Activated T-helper 17 cell treated with anti-CD3 and anti-CD28 coated beads, Interleukin-2, amount 50 U/mL, for 72 hours (primary cell): ENCODE measurements at regions not wholly inside any gene's neighbourhood (a gene's known extent, or its start where the extent isn't known, plus 50 kb on each side); places are given as distances from the start of the nearest gene placed in this dataset.

Experiments used
- ATAC-seq: fragments of 150-1000 bp; cut with Tn5 transposase; replicated peaks from 2 replicates; pipeline ENCODE4 v1.10.0; 2021; ENCODE audit warnings: mild to moderate bottlenecking, moderate library complexity
- H3K27ac Mint-ChIP-seq: one replicate; pipeline ENCODE4 v1.8.0; 2022; ENCODE audit warnings: mixed read lengths
- H3K27me3 Mint-ChIP-seq: one replicate; pipeline ENCODE4 v1.8.0; 2022; ENCODE audit warnings: mixed read lengths
- H3K36me3 Mint-ChIP-seq: one replicate; pipeline ENCODE4 v1.8.0; 2022; ENCODE audit warnings: low read depth, mild to moderate bottlenecking, mixed read lengths
- H3K4me1 Mint-ChIP-seq: one replicate; pipeline ENCODE4 v1.8.0; 2022; ENCODE audit warnings: mixed read lengths
- H3K4me3 Mint-ChIP-seq: one replicate; pipeline ENCODE4 v1.8.0; 2022; ENCODE audit warnings: mild to moderate bottlenecking, mixed read lengths
- H3K9me3 Mint-ChIP-seq: one replicate; pipeline ENCODE4 v1.8.0; 2022; ENCODE audit warnings: mixed read lengths

DNA sequence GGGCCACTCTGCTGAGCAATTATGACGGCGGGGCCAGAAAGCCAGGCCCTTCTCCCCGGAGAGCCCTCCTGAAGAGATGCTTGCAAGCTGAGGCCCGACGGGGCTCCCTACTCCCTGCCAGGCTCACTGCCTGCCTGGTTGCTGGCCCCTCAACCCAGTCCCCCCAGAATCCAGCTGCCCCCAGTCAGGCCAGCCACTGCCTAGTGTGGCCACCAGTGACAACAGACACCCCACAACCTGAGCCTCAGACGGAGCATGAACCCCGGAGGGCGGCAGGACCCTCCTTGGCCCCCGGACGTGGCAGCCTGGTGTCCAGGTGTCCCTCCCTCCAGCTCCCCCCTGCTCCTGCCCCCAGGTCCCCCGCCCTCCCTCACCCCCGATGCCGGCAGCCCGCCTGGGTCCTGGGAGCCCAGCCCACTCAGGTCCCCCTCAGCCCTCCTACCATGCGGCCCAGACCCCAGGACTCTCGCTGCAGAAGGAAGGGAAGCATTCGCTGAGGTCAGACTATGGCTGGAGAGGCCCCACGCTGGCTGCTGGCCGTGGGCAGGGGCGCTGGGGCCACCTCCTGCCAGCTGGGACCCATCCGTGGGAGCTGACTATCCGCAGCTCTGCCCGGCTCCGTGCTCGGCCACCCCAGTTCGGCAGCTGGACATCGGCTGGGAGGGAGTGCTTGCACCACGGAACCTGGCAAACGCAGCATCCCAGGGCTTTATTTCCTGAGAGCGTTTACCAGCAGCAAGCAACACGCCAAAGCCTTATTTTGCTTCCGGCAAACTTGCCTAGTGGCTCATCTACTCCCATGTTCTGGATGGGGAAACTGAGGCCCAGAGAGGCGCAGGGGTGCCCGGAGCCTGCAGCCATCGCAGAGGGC lies 89.8 kb downstream of the UNCX start:
- Mint-ChIP-seq H3K9me3 (no peaks in the 10 kb centered on the region), H3K27me3 (peaks cover 8% of the 10 kb centered on the region), H3K4me1 (no peaks in the 10 kb centered on the region), H3K4me3 (no peak overlapping the region), H3K27ac (no peak overlapping the region), H3K36me3 (no peaks in the 10 kb centered on the region)
- ATAC-seq, result no peak

DNA sequence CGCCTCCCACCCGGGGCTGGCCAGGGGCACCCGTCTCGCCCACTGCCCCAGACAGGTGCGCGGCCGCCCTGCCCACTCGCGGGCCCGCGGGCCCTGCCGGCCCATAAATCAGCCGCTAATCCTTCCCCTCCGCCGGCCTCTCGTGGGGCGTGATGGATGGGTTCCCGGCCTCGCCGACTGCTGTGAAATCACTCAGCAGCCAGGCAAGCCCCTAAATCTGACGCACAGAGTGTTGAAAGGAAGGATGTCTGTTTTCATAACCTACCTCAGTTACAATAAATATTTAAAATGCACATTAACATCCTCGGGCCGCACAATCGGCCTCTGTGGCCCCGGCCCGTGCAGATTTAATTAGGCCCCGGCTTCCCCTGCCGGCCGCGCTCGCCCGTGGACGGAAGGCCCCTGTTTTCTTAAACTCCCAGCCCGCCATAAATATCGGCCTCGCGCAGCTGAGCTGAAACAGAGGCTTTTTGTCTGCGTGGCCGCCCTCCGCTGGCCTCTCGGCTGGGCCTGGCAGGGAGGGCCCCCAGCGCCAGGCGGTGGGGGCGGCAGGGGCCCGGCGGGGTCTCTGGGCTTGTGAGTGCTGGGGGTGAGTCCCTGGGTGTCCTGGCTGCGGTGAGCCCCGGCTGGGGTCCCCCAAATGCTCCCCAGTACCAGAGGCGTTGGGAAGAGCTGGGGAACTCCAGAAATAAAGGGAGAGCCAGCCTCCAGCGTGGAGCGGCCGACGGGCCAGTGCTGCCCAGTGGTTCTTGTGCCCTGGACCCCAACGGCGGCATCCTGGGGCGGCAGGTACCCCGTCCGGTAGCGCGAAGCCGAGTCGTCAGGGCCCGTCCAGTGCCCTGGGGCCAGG lies 90.7 kb downstream of the UNCX start:
- no peaks in the 10 kb centered on the region for H3K4me1 Mint-ChIP-seq

DNA sequence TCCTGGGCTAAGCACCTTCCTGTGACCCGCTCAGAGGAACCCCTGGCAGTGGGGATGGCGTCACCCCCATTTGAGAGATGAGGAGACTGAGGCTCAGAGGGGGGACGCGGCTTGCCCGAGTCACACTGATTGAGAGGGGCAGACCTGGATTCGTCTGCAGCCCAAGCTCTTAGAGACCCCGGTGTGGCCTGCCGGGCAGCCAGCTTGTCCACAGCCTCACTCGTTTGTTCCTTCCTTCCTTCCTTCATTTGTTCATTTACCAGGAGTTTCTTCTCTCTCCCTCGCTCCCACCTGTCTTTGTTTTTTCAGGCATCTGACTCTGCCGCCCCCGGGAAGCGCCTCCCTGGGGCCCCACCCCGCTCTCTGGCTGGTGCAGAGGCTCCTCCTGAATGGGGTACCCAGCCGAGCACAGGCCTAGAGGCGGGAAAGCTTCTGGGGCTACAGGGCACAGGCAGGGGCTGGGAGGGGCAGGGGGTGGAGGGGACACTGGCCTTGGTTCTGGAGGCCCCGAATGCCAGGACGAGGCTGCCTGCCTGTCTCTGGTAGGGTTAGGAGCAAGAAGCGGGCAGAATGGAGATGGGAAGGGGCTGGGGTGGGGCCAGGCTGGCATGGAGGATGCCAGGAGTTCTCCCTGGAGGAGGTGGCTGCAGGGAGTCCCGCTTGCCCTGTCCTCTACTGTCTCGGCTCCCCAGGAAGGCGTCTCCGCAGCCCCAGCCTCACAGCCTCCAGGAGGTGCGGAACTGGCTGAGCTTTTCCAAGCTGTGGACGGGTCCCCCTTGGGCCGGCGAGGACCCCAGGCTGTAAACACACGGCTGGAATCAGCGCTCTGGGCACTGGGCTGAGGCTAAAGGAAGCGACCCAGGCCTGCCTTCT lies 91.6 kb downstream of the UNCX start:
- Mint-ChIP-seq H3K27ac (no peak overlapping the region), H3K9me3 (no peaks in the 10 kb centered on the region), H3K4me1 (no peaks in the 10 kb centered on the region), H3K36me3 (no peaks in the 10 kb centered on the region), H3K4me3 (no peak overlapping the region), H3K27me3 (peaks cover 8% of the 10 kb centered on the region)
- ATAC-seq, result no peak

More for the DNA sequence above, 90.7 kb downstream of the UNCX start:
- no peak for ATAC-seq
- H3K27ac Mint-ChIP-seq, result no peak overlapping the region
- no peaks in the 10 kb centered on the region for H3K9me3 Mint-ChIP-seq
- no peak overlapping the region for H3K4me3 Mint-ChIP-seq
- H3K27me3 Mint-ChIP-seq, result peaks cover 8% of the 10 kb centered on the region
- H3K36me3 Mint-ChIP-seq, result no peaks in the 10 kb centered on the region

DNA sequence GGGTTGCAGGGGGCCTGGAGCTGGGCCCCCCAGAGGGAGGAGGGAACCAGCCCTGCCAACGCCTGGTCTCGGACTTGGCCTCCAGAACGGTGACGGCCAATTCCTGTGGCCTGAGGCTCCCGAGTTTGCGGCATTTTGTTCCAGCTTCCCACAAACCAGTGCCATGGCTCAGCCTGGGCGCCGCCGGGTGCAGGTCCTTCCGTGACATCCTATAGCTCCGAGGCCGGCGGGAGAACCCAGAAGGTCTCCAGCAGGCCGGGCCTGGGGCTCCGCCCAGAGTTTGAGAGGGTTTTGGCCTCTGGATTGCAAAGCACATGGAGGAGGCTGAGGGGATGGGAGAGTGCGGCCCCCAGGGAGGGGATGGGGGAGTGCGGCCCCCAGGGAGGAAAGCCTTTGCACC lies 92.6 kb downstream of the UNCX start:
- Mint-ChIP-seq H3K27ac (no peak overlapping the region), H3K4me1 (no peaks in the 10 kb centered on the region), H3K27me3 (peaks cover 8% of the 10 kb centered on the region), H3K4me3 (no peak overlapping the region), H3K9me3 (no peaks in the 10 kb centered on the region), H3K36me3 (no peaks in the 10 kb centered on the region)
- ATAC-seq, result no peak

DNA sequence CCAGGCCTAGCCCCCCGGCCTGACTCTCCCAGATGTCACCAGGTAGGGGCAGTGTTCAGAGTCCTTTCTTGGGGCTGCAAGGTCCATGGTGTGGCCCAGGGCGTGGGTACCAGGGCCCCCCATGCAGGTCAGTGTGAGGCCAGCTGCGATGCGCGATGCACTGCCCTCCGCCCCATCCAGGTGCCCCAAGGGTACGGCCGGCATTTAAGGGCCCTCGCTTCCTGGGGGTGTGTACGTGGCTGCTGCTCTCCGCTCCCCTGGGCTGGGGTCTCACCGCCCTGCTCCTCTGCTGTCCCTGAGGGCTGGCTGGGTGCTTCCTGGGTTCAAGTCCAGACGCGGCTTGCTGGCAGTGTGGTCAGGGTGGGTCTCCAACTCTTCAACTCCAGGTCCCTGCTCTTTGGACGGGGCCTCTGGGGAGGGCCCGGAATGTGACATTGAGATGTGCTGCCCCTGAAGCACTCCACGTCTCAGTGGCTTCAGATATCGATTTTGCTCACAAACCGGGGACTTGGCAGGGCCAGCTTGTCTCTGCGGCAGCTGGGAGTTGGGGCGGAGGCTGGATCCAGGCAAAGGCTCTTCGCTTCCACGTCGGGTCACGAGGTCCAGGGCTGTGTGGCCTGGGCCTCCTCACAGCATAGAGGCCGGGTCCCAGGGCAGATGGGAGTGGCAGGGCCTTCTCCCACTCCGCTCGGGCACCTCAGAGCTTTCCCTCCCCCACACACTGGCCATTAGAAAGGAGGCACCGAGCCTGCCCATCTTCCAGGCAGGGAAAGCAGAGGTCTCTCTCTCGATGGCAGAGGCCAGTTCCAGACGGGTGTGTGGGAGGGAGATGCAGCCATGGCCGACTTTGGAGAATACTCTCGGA lies 93.2 kb downstream of the UNCX start:
- Mint-ChIP-seq H3K27ac (no peak overlapping the region), H3K4me1 (no peaks in the 10 kb centered on the region), H3K9me3 (no peaks in the 10 kb centered on the region), H3K36me3 (no peaks in the 10 kb centered on the region), H3K4me3 (no peak overlapping the region), H3K27me3 (peaks cover 8% of the 10 kb centered on the region)
- ATAC-seq, result no peak

DNA sequence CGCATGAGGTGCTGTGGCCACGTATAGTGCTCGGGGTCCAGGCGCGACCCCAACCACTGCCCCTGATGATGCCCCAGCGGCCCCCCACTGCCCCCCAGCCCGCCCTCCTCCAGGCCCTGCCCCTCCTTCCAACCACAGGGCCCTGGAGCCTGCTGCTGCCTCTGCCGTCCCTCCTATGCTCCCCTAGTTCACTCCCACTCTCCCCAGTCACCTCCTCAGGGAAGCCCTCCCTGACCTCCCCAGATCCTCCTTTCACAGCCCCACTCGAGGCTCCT lies 93.8 kb downstream of the UNCX start:
- no peak for ATAC-seq
- H3K36me3 Mint-ChIP-seq, result no peaks in the 10 kb centered on the region
- no peaks in the 10 kb centered on the region for H3K4me1 Mint-ChIP-seq
- peaks cover 8% of the 10 kb centered on the region for H3K27me3 Mint-ChIP-seq
- no peaks in the 10 kb centered on the region for H3K9me3 Mint-ChIP-seq
- H3K27ac Mint-ChIP-seq, result no peak overlapping the region
- no peak overlapping the region for H3K4me3 Mint-ChIP-seq

DNA sequence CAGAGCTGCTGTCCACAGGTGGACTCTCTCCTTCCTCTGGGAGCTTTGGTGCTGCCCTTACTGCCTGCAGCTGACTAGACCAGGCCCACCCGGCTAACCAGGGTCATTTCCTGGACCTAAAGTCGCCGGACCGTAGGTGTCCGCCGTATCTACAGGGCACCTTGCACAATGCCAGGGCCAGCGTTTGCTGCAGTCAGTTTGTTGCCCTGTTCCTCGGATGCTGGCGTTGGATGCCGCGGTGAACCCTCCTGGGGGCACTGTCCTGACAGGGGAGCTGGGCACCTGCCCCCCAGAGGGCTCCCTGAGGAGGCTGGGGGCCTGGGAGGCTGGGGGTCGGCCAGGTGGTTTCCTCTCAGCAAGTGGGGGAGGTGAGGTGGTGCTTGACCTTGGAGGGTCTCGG lies 96.6 kb downstream of the UNCX start:
- Mint-ChIP-seq H3K36me3 (no peaks in the 10 kb centered on the region), H3K9me3 (no peaks in the 10 kb centered on the region), H3K27ac (no peak overlapping the region), H3K4me1 (no peaks in the 10 kb centered on the region), H3K27me3 (peaks cover 7% of the 10 kb centered on the region), H3K4me3 (no peak overlapping the region)
- no peak for ATAC-seq

DNA sequence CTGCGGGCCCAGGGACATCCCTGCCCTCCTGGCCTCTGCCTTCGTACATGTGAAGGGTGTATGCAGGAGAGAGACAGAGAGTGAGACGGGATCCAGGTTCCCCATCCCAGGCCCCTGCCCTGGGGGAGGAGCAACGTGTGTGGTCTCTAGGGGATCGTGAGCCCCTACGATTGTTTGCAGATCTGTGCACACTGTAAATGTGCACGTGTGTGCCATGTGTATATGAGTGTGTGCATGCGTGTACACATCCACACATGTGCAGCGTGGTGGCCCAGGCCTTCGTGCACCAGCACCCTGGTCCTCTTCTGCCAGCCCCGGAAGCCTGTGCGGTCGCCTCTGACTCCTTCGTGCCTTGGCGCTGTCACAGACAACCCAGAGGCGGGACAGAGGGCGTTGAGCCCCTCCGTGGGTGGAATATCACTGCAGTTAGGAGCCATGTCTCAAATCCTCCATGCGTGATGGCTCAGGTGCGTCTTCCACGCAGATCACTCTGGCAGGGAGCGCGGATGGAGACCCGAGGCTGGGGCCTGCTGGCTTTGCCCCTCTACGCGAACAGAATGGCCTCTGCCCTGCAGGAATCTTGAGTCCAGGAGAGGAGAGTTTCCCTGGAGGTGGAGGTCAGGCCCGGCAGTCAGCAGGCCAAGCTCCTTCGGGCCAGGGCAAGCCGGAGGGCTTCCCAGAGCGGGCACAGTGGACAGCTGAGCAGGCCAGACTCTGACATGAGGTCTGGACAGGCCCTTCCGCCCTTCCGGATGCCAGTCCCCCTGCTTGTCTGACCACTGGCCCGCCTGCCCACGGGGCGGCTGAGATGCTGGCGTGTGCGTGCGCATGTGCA lies 97.5 kb downstream of the UNCX start:
- H3K27ac Mint-ChIP-seq, result no peak overlapping the region
- no peak overlapping the region for H3K4me3 Mint-ChIP-seq
- peaks cover 6% of the 10 kb centered on the region for H3K27me3 Mint-ChIP-seq
- no peak for ATAC-seq
- no peaks in the 10 kb centered on the region for H3K36me3 Mint-ChIP-seq
- H3K9me3 Mint-ChIP-seq, result no peaks in the 10 kb centered on the region
- H3K4me1 Mint-ChIP-seq, result no peaks in the 10 kb centered on the region

DNA sequence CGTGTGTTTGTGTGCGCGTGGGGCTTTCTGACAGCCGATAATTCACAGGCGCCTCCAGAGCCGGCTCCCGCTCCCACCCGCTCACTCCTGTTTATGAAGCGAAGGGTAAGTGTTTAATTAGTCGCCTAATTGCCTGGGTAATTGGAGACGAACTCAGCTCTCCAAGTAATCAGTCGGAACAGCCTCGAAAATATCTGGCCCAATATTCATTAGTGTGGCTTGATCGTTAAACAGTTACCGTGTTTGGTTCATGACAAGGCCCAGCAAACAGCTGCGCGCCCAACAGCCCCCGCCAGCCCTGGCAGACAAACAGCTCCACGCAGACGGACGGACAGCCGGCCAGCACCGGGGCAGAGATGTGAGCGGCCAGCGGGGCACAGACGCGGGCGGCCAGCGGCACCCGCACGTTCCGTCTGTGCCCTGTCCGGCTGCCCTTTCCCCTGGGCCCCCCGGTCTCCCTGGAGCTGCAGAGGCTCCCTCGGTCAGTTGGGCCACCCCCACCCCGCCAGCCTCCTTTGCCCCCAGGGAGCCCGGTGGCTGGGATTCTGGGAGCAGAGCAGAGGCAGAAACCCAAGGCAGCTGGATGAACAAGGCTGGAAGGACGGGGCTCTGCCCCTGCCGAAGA lies 98.2 kb downstream of the UNCX start:
- Mint-ChIP-seq H3K27ac (no peak overlapping the region), H3K27me3 (peaks cover 6% of the 10 kb centered on the region), H3K9me3 (no peaks in the 10 kb centered on the region), H3K4me3 (no peak overlapping the region), H3K36me3 (no peaks in the 10 kb centered on the region), H3K4me1 (no peaks in the 10 kb centered on the region)
- ATAC-seq, result no peak

DNA sequence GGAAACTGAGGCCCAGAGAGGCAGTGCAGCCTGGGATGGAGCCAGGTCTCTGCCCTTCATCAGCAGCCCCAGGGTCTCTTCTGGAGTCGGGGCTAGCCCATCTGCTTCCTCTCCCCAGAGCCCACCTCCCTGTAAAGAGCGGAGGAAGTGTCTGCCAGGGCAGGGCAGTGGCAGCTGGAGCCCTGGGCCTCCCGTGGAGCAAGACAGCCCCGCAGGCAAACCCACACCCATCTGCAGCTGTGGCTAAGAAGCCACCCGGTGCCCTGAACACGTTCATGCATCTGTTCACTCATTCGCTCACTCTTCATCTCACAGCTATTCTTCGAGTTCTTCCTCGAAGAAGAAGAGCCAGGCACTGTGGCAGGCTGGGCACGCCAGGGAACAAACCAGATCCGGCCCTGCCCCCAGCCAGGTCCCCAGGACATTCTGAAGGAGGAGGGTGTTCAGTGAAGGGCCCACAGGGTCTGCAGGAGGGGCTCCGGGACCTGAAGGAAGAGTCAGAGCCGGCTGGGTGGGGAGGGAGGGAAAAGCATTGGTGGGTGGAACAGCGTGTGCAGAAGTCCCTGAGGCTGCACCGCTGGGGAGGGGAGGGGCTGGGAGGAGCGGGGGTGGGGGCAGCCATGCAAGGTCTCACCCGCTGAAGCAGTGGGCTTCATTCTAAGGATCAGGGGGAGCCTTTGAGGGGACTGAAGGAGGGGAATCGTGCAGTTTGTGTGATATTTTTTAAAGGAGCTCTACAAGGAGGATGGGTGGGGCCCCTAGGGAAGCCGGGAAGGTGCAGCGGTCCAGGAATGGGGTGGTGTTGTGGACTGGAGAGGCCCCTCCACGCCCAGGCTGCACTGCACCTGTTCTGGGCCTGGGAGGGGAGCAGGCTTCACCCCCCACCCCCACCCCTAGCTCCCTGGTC lies 99.1 kb downstream of the UNCX start:
- no peaks in the 10 kb centered on the region for H3K36me3 Mint-ChIP-seq
- H3K4me1 Mint-ChIP-seq, result no peaks in the 10 kb centered on the region
- H3K27ac Mint-ChIP-seq, result no peak overlapping the region
- H3K9me3 Mint-ChIP-seq, result no peaks in the 10 kb centered on the region
- no peak for ATAC-seq
- H3K4me3 Mint-ChIP-seq, result no peak overlapping the region
- peaks cover 6% of the 10 kb centered on the region for H3K27me3 Mint-ChIP-seq

DNA sequence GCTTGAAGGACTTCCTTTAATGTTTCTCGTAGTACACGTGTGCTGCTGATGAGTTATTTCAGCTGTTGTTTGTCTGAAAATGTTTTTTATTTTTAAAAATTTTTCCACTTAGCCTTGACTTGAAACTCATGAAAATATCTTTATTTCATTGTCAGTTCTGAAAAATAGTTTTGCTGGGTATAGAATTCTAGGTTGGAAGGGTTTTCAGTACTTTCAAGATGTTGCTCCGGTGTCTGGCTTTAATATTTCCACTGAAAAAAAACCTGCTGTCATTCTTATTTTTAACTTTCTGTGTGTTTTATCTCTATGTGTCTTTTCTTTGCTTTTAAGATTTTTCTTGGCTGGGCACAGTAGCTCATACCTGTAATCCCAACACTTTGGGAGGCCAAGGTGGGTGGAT lies 103.8 kb downstream of the UNCX start:
- Mint-ChIP-seq H3K4me1 (no peaks in the 10 kb centered on the region), H3K27me3 (peaks cover 23% of the 10 kb centered on the region), H3K4me3 (no peak overlapping the region), H3K27ac (no peak overlapping the region), H3K9me3 (peaks cover 14% of the 10 kb centered on the region), H3K36me3 (no peaks in the 10 kb centered on the region)
- ATAC-seq, result no peak

DNA sequence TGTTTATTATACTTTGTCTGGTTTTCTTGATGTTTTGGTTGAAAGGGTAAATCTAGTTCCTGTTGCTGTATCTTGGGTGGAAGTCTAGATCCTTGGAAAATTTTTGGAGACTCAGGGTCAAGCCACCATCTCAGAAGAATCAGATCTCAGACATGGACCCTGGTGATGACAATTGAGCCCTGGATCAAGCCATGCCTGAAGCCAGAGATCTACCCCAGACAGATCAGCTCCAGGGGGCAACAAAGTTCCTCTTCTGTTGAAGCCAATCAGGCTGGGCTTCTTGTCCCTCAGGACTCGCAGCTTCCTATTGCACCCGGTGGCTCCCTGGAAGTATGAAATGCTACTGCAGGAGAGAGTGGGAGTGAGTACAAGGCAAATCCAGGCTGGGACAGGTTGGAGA lies 106.9 kb downstream of the UNCX start:
- Mint-ChIP-seq H3K4me3 (no peak overlapping the region), H3K9me3 (peaks cover 14% of the 10 kb centered on the region)
- no peak for ATAC-seq

More for the DNA sequence above, 106.9 kb downstream of the UNCX start:
- H3K27ac Mint-ChIP-seq, result no peak overlapping the region
- H3K36me3 Mint-ChIP-seq, result no peaks in the 10 kb centered on the region
- no peaks in the 10 kb centered on the region for H3K4me1 Mint-ChIP-seq
- H3K27me3 Mint-ChIP-seq, result peaks cover 17% of the 10 kb centered on the region
